Adrenal gland (tissue), 9 donors: ENCODE measurements at regions not wholly inside any gene's neighbourhood (a gene's known extent, or its start where the extent isn't known, plus 50 kb on each side); places are given as distances from the start of the nearest gene placed in this dataset.

Experiments
- DNase-seq, 7 donors: peaks; one replicate each; pipeline ENCODE4 v3.0.0-alpha.2; 2019 to 2020
- H3K27ac ChIP-seq, 5 donors: fragments of 200-600 bp; sonication (generic) in 4 of 5; 1 replicate in 3 of 5; 2 replicates in 2 of 5; pipeline versions ENCODE4 v1.5.1 to v1.8.0; 2016 to 2020; ENCODE audit warnings: mild to moderate bottlenecking in 1 of 5
- H3K27me3 ChIP-seq: fragments of 200-600 bp; 2 replicates; pipeline ENCODE4 v1.8.0; 2021
- H3K36me3 ChIP-seq, 2 donors: fragments of 200-600 bp; replicated peaks in 1 of 2; 1 replicate in 1 of 2; 2 replicates in 1 of 2; pipeline versions ENCODE4 v1.5.1 to v1.8.0; 2018 to 2022
- H3K4me1 ChIP-seq, 2 donors: fragments of 200-600 bp; replicated peaks in 1 of 2; 1 replicate in 1 of 2; 2 replicates in 1 of 2; pipeline versions ENCODE4 v1.5.1 to v1.8.0; 2018 to 2021
- H3K4me3 ChIP-seq, 4 donors: fragments of 200-600 bp; sonication (generic) in 3 of 4; one replicate each; pipeline ENCODE4 v1.5.1; 2016 to 2018
- H3K9me3 ChIP-seq, 3 donors: fragments of 200-600 bp; sonication (generic) in 1 of 3; replicated peaks in 1 of 3; 1 replicate in 2 of 3; 2 replicates in 1 of 3; pipeline versions ENCODE4 v1.5.1 to v1.8.0; 2016 to 2021
- CTCF ChIP-seq, 6 experiments: fragments of 450-650 bp in 4 of 6; fragments of 200-600 bp in 2 of 6; sonication (generic) in 1 of 6; IDR thresholded peaks; 1 replicate in 5 of 6; 2 replicates in 1 of 6; pipeline versions ENCODE4 v1.5.1 to v1.8.0; 2016 to 2021; ENCODE audit warnings: antibody characterized with exemption in 6 of 6, mild to moderate bottlenecking in 2 of 6, moderate library complexity in 1 of 6
- POLR2A ChIP-seq, 2 donors: fragments of 450-650 bp; IDR thresholded peaks; one replicate each; pipeline ENCODE4 v1.6.1; 2017; ENCODE audit warnings: antibody characterized with exemption in 2 of 2, mild to moderate bottlenecking in 2 of 2, moderate library complexity in 1 of 2
- WGBS, 4 donors: extraction: QIAGEN DNeasy Blood & Tissue Kit in 2 of 4; methylation state at CpG; one replicate each; pipeline versions ENCODE4 v1.1.5 to v1.1.7; 2013 to 2017; 5-methylcytosine and 5-hydroxymethylcytosine counted together
- intact Hi-C, 2 donors: fragments of 100-400 bp; cut with DNase I; formaldehyde crosslinking; loops; one replicate each; pipeline versions ENCODE4 v1.14.1 to v1.15.0; 2022 to 2023
- donor health status: healthy with polysubstance abuse.
- donor health status: Bipolar disorder and iron deficiency.
- donor health status: DM: yes; HTN: yes; CAD: no.
- donor health status: DM: no; HTN: no; CAD: no.
- donor health status: DM: no; HTN: no; CAD: no.

GRCh38 chr6:90928051-90928450, 341.2 kb upstream of the MAP3K7 start:
- Histone ChIP-seq H3K27ac (no peak overlapping the region), H3K36me3 (no peaks in the 10 kb centered on the region), H3K4me3 (no peak overlapping the region), H3K9me3 (no peaks in the 10 kb centered on the region), H3K27me3 (no peaks in the 10 kb centered on the region), H3K4me1 (no peaks in the 10 kb centered on the region)
- 66 to 85% (median 80%) methylated on average over 2 of the region's 2 CpGs for WGBS, 4 donors
- intact Hi-C loops = no loop called here
- no peak for DNase-seq
- TF ChIP-seq CTCF (IDR thresholded peaks at IDR 0.05) (no peak), POLR2A (IDR thresholded peaks at IDR 0.05) (no peak)

- Histone ChIP-seq H3K36me3 (no peaks in the 10 kb centered on the region), H3K4me1 (no peaks in the 10 kb centered on the region), H3K27me3 (no peaks in the 10 kb centered on the region), H3K9me3 (no peaks in the 10 kb centered on the region), H3K27ac (no peak overlapping the region), H3K4me3 (no peak overlapping the region)
- no peak for DNase-seq
- 56 to 70% (median 65%) methylated on average over 4 of the region's 4 CpGs for WGBS, 4 donors
- intact Hi-C loops = no loop called here
- TF ChIP-seq POLR2A (IDR thresholded peaks at IDR 0.05) (no peak), CTCF (IDR thresholded peaks at IDR 0.05) (no peak)
Measured at GRCh38 chr6:90925726-90926125, 338.9 kb upstream of the MAP3K7 start.

- TF ChIP-seq CTCF (IDR thresholded peaks at IDR 0.05) (no peak), POLR2A (IDR thresholded peaks at IDR 0.05) (no peak)
- no peaks in the 10 kb centered on the region for H3K36me3 ChIP-seq
- no peaks in the 10 kb centered on the region for H3K27me3 ChIP-seq
- no peaks in the 10 kb centered on the region for H3K9me3 ChIP-seq
- no peak overlapping the region for H3K27ac ChIP-seq
- no peaks in the 10 kb centered on the region for H3K4me1 ChIP-seq
- no peak for DNase-seq
- no peak overlapping the region for H3K4me3 ChIP-seq
- 52 to 60% (median 59%) methylated on average over 1 of the region's 1 CpG for WGBS, 4 donors
- intact Hi-C loops = no loop called here
Measured at GRCh38 chr6:90922325-90922724, 335.5 kb upstream of the MAP3K7 start.

DNA sequence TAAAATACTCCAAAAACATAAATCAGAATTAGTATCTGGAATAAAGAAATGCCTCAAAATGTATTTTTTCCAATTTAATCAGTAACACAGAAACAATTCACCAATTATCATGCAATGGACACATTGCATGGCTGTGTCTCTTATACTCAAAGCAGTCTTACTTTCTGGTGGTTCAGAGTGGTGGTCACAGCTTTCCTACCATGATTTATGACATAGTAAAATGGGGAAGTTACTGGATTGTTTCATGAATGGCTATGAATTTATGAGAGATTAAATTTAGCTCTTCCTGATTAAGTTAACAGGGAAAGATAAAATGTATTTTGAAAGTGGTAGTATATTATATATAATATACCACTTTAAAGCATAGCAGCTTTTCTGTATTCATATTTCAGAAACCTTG, 331.5 kb upstream of the MAP3K7 start:
- no peak overlapping the region for H3K4me3 ChIP-seq
- DNase-seq = no peak
- TF ChIP-seq POLR2A (IDR thresholded peaks at IDR 0.05) = no peak
- no peak for TF ChIP-seq CTCF (IDR thresholded peaks at IDR 0.05)

More for the DNA sequence above, 331.5 kb upstream of the MAP3K7 start:
- Histone ChIP-seq H3K4me1 (no peaks in the 10 kb centered on the region), H3K36me3 (no peaks in the 10 kb centered on the region), H3K9me3 (no peaks in the 10 kb centered on the region), H3K27ac (no peak overlapping the region), H3K27me3 (no peaks in the 10 kb centered on the region)
- intact Hi-C loops = no loop called here
